Gastroesophageal sphincter (tissue), 4 donors: ENCODE measurements at regions not wholly inside any gene's neighbourhood (a gene's known extent, or its start where the extent isn't known, plus 50 kb on each side); places are given as distances from the start of the nearest gene placed in this dataset.

Experiments used
- ATAC-seq: fragments of 150-250 bp; one replicate; pipeline ENCODE4 v1.9.1; 2016; ENCODE audit warnings: mild to moderate bottlenecking, moderate library complexity
- H3K27ac ChIP-seq, 4 donors: fragments of 200-600 bp; sonication (generic) in 3 of 4; 1 replicate in 3 of 4; 2 replicates in 1 of 4; pipeline ENCODE4 v1.5.1; 2016 to 2019
- H3K27me3 ChIP-seq: fragments of 200-600 bp; sonication (generic); one replicate; pipeline ENCODE4 v1.5.1; 2019
- H3K36me3 ChIP-seq, 2 donors: fragments of 200-600 bp; sonication (generic); one replicate each; pipeline ENCODE4 v1.5.1; 2019; ENCODE audit warnings: control low read depth in 1 of 2
- H3K4me1 ChIP-seq, 3 donors: fragments of 200-600 bp; sonication (generic); 1 replicate in 2 of 3; 2 replicates in 1 of 3; pipeline ENCODE4 v1.5.1; 2016 to 2019; ENCODE audit warnings: control low read depth in 2 of 3
- H3K4me3 ChIP-seq, 2 donors: fragments of 200-600 bp; sonication (generic); one replicate each; pipeline ENCODE4 v1.5.1; 2019; ENCODE audit warnings: mild to moderate bottlenecking in 1 of 2, moderate library complexity in 1 of 2
- H3K9me3 ChIP-seq, 3 donors: fragments of 200-600 bp; sonication (generic); one replicate each; pipeline ENCODE4 v1.5.1; 2017 to 2019; ENCODE audit warnings: control low read depth in 2 of 3
- CTCF ChIP-seq, 4 experiments: fragments of 200-600 bp in 2 of 4; fragments of 450-650 bp in 2 of 4; sonication (generic) in 1 of 4; IDR thresholded peaks; one replicate each; pipeline ENCODE4 v1.5.1; 2017 to 2019; ENCODE audit warnings: antibody characterized with exemption in 4 of 4, mild to moderate bottlenecking in 2 of 4, moderate library complexity in 2 of 4
- EP300 ChIP-seq: sonication (generic); formaldehyde crosslinking; IDR thresholded peaks from one replicate; pipeline ENCODE4 v1.6.1; 2017; ENCODE audit warnings: antibody characterized with exemption, mild to moderate bottlenecking
- POLR2A ChIP-seq, 2 donors: fragments of 450-650 bp; IDR thresholded peaks; one replicate each; pipeline ENCODE4 v1.6.1; 2017; ENCODE audit warnings: antibody characterized with exemption in 2 of 2, mild to moderate bottlenecking in 2 of 2, moderate library complexity in 1 of 2
- POLR2AphosphoS5 ChIP-seq: sonication (generic); formaldehyde crosslinking; IDR thresholded peaks from one replicate; pipeline ENCODE4 v1.6.1; 2017; ENCODE audit warnings: antibody characterized with exemption
- WGBS, 2 donors: methylation state at CpG; one replicate each; pipeline ENCODE4 v1.1.5; 2018; ENCODE audit warnings: low coverage in 1 of 2; 5-methylcytosine and 5-hydroxymethylcytosine counted together

- ATAC-seq = no peak
- TF ChIP-seq CTCF (IDR thresholded peaks at IDR 0.05) (no peak), POLR2A (IDR thresholded peaks at IDR 0.05) (no peak), POLR2AphosphoS5 (no peak), EP300 (no peak)
- Histone ChIP-seq H3K4me3 (no peak overlapping the region), H3K36me3 (no peaks in the 10 kb centered on the region), H3K27ac (no peak overlapping the region), H3K27me3 (no peaks in the 10 kb centered on the region), H3K9me3 (peaks cover 0 to 8% (median 0%) of the 10 kb centered on the region in 3 donors), H3K4me1 (no peaks in the 10 kb centered on the region)
- 78 to 79% methylated on average over 2 of the region's 2 CpGs for WGBS, 2 donors
These were observed 481.4 kb downstream of the NSUN3 start for GRCh38 chr3:94544131-94544789.

GRCh38 chr3:94548581-94549316 is 485.9 kb downstream of the NSUN3 start:
- Histone ChIP-seq H3K4me3 (no peak overlapping the region), H3K9me3 (peaks cover 0 to 29% (median 0%) of the 10 kb centered on the region in 3 donors), H3K36me3 (no peaks in the 10 kb centered on the region), H3K27me3 (no peaks in the 10 kb centered on the region), H3K4me1 (no peaks in the 10 kb centered on the region), H3K27ac (no peak overlapping the region)
- TF ChIP-seq EP300 (no peak), POLR2A (IDR thresholded peaks at IDR 0.05) (no peak), POLR2AphosphoS5 (no peak), CTCF (IDR thresholded peaks at IDR 0.05) (no peak)
- 0% methylated on average over 1 of the region's 1 CpG; no CpG with 5 or more reads in 1 of the 2 donors for WGBS, 2 donors
- ATAC-seq = no peak

DNA sequence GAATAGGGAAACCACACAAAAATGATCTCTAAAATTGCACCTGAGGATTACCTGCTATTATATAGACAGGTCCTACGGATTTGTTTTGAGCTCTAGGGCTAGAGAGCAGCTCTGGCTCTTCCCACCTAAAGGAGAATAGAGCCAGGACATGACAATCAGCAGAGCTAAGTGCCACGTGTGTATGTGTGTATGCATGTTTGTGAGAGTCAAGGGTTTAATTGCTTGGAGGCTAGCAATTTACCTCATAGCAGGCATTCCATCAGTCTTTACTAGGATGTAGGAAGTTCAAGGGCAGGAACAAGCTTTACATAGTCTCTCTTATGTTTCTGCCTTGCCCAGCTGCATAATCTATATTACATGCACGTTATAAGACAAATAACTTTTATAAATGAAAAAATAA is 498.2 kb downstream of the NSUN3 start:
- no peak for TF ChIP-seq CTCF (IDR thresholded peaks at IDR 0.05)
- no peak for TF ChIP-seq POLR2A (IDR thresholded peaks at IDR 0.05)
- no peak for TF ChIP-seq EP300
- TF ChIP-seq POLR2AphosphoS5 = no peak
- no peaks in the 10 kb centered on the region for H3K36me3 ChIP-seq
- no peaks in the 10 kb centered on the region for H3K4me1 ChIP-seq
- no peak overlapping the region for H3K4me3 ChIP-seq
- 65 to 68% methylated on average over 3 of the region's 3 CpGs for WGBS, 2 donors
- H3K27ac ChIP-seq = no peak overlapping the region
- H3K27me3 ChIP-seq = no peaks in the 10 kb centered on the region
- H3K9me3 ChIP-seq = no peaks in the 10 kb centered on the region
- ATAC-seq = no peak

DNA sequence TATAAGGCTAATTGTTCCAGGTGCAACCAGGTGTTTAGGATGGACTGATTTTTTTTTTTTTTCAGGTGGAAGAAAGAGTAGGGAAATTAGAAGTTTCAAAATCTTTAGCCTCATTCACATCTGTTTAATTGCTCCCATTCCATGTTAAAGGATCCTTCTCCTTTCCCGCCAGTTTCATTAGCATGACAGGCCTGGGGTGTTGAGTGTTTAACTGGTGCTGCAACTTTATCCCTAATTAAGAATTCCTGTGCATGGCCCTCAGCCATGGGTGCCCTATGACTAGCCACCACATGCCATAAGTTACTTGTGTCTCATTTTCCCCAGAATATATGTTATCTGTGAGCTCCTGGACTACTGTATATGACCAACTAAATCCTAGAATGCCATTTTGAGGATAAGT is 501.4 kb downstream of the NSUN3 start:
- TF ChIP-seq CTCF (IDR thresholded peaks at IDR 0.05) (no peak), EP300 (no peak)
- no peaks in the 10 kb centered on the region for H3K9me3 ChIP-seq
- no peaks in the 10 kb centered on the region for H3K36me3 ChIP-seq
- ATAC-seq = no peak
- WGBS, 2 donors = 100% methylated on average over 1 of the region's 1 CpG; no CpG with 5 or more reads in 1 of the 2 donors
- H3K27me3 ChIP-seq = no peaks in the 10 kb centered on the region
- H3K4me1 ChIP-seq = no peaks in the 10 kb centered on the region
- no peak overlapping the region for H3K27ac ChIP-seq
- no peak overlapping the region for H3K4me3 ChIP-seq

GRCh38 chr3:94568041-94568440 is 505.2 kb downstream of the NSUN3 start:
- ATAC-seq = no peak
- Histone ChIP-seq H3K27me3 (no peaks in the 10 kb centered on the region), H3K36me3 (no peaks in the 10 kb centered on the region), H3K4me3 (no peak overlapping the region), H3K27ac (no peak overlapping the region), H3K4me1 (no peaks in the 10 kb centered on the region), H3K9me3 (no peaks in the 10 kb centered on the region)
- WGBS, 2 donors = 0 to 7% methylated on average over 1 of the region's 1 CpG
- TF ChIP-seq POLR2AphosphoS5 (no peak), POLR2A (IDR thresholded peaks at IDR 0.05) (no peak), CTCF (IDR thresholded peaks at IDR 0.05) (no peak), EP300 (no peak)
